ENCODE measurements at regions not wholly inside any gene's neighbourhood (a gene's known extent, or its start where the extent isn't known, plus 50 kb on each side); places are given as distances from the start of the nearest gene placed in this dataset.

DNA sequence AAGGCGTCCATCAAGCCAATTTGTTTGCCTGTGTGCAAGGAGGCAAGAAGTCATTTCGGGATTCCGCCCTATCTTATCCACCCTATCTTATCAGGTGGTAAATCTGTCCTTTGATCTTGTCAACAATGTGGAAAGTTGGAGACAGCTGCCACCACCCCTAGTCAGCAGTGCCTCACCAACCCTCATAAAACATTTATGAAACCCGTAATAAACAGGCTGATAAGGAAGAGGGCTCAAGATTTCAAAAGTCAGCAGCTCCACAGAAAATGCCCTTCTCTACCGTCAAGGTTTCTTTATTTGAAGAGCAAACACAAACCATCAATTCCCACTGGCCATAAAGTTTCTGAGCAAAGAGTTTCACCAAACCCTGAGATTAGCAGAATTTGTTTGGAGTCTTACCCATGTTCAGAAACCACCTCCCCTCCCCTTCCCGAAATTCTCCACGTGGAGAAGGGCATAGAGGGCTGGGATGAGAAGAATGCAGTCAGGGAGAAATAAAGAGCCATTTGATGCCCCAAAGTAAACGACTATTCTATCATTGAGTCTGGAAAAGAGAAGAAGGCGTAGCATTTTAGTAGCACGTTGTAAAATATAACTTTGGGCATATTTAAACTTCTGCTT lies 196.0 kb upstream of the GPR12 start:
- H3K27me3 ChIP-seq (ENCODE audit: control insufficient read depth in 5 of 5, insufficient read depth in 4 of 5, low read length in 5 of 5): peaks cover 2 to 12% (median 8%) of the 10 kb centered on the region in 5 donors
- no peaks in the 10 kb centered on the region for H3K4me1 ChIP-seq (ENCODE audit: control insufficient read depth in 5 of 5, insufficient read depth in 5 of 5, low read length in 5 of 5)
- no peak overlapping the region for H3K27ac ChIP-seq (ENCODE audit: low read depth, low read length)
- no peak overlapping the region for H3K9ac ChIP-seq (ENCODE audit: low read length in 5 of 5)
- H3K9me3 ChIP-seq (ENCODE audit: control insufficient read depth in 5 of 5, low read length in 5 of 5): no peaks in the 10 kb centered on the region
- H3K4me3 ChIP-seq (ENCODE audit: low read depth in 1 of 5, low read length in 5 of 5): no peak overlapping the region
- H3K36me3 ChIP-seq (ENCODE audit: control insufficient read depth in 5 of 5, insufficient read depth in 5 of 5, low read length in 5 of 5): no peaks in the 10 kb centered on the region

DNA sequence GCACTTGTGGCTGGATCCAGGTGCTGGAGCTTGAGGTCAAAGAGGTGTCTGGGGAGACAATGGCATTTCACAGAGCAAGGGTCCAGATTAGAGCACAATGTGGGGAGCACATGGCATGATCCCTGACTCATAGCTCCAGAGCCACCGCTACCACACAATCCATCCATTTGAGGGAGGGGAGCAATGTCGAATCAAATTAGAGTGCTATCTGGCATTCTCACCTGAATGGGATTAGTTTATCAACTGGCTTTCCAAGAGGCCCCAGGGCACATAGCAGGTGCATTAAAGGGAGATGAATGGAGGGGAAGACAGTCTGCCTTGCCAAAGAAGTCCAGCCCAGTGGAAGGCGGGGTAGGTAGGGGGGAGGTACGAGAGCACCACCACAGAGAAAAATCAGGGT lies 194.4 kb upstream of the GPR12 start:
- Histone ChIP-seq H3K4me1 (ENCODE audit: control insufficient read depth in 5 of 5, insufficient read depth in 5 of 5, low read length in 5 of 5) (no peaks in the 10 kb centered on the region), H3K36me3 (ENCODE audit: control insufficient read depth in 5 of 5, insufficient read depth in 5 of 5, low read length in 5 of 5) (no peaks in the 10 kb centered on the region), H3K9me3 (ENCODE audit: control insufficient read depth in 5 of 5, low read length in 5 of 5) (no peaks in the 10 kb centered on the region), H3K9ac (ENCODE audit: low read length in 5 of 5) (no peak overlapping the region), H3K4me3 (ENCODE audit: low read depth in 1 of 5, low read length in 5 of 5) (no peak overlapping the region), H3K27me3 (ENCODE audit: control insufficient read depth in 5 of 5, insufficient read depth in 4 of 5, low read length in 5 of 5) (peaks cover 4 to 14% (median 7%) of the 10 kb centered on the region in 5 donors), H3K27ac (ENCODE audit: low read depth, low read length) (no peak overlapping the region)

DNA sequence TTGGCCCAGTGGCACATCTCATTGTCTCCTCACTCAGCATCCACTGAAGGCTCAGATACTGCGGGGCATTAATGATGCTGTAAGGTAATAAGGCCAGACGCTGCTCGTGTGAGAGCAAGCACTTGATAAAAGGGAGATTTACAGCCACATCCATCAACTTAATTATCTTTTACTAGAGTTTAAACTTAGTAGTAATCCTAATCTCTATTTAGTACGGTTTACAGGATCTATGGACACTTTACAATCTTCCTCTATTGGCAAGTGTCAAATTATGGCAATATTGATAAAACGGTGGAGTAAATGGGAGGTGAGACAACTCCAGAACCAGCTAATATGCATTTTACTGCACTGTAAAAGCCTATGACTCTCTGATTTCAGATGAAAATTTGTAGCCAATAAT lies 192.7 kb upstream of the GPR12 start:
- Histone ChIP-seq H3K27ac (ENCODE audit: low read depth, low read length) (no peak overlapping the region), H3K36me3 (ENCODE audit: control insufficient read depth in 5 of 5, insufficient read depth in 5 of 5, low read length in 5 of 5) (no peaks in the 10 kb centered on the region), H3K9ac (ENCODE audit: low read length in 5 of 5) (no peak overlapping the region), H3K4me3 (ENCODE audit: low read depth in 1 of 5, low read length in 5 of 5) (no peak overlapping the region), H3K4me1 (ENCODE audit: control insufficient read depth in 5 of 5, insufficient read depth in 5 of 5, low read length in 5 of 5) (no peaks in the 10 kb centered on the region), H3K9me3 (ENCODE audit: control insufficient read depth in 5 of 5, low read length in 5 of 5) (no peaks in the 10 kb centered on the region), H3K27me3 (ENCODE audit: control insufficient read depth in 5 of 5, insufficient read depth in 4 of 5, low read length in 5 of 5) (peaks cover 4 to 8% (median 4%) of the 10 kb centered on the region in 5 donors)

DNA sequence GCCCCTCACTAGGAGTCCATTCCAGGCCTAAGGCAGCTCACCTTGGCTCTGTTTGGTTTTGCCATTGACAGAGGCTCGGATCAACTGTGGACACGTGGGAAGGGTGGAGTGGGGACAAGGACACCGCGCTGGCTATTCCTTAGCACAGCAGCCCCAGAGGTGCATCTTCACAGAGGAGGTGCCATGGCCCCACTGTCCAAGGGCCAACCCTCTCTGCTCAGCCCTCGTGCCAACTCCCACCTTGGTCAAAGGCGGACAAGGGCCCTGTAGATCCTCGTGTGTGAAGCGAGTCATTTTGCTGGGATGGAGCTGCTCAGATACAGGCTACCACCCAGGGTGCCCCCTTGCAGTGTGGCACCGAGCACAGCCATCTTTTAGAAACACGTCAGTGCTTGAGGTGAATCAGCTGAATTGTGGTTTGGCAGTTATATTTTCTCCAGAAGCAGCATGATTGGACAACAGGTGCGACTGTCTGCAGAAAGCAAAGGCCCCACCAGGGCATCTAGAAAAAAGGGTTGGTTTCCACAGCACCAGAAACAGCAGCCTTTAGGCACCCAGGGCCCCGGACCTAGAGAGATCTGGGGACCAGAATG lies 192.1 kb upstream of the GPR12 start:
- no peak overlapping the region for H3K9ac ChIP-seq (ENCODE audit: low read length in 5 of 5)
- no peak overlapping the region for H3K4me3 ChIP-seq (ENCODE audit: low read depth in 1 of 5, low read length in 5 of 5)
- no peaks in the 10 kb centered on the region for H3K9me3 ChIP-seq (ENCODE audit: control insufficient read depth in 5 of 5, low read length in 5 of 5)
- no peaks in the 10 kb centered on the region for H3K4me1 ChIP-seq (ENCODE audit: control insufficient read depth in 5 of 5, insufficient read depth in 5 of 5, low read length in 5 of 5)
- peaks cover 4 to 8% (median 4%) of the 10 kb centered on the region in 5 donors for H3K27me3 ChIP-seq (ENCODE audit: control insufficient read depth in 5 of 5, insufficient read depth in 4 of 5, low read length in 5 of 5)
- H3K36me3 ChIP-seq (ENCODE audit: control insufficient read depth in 5 of 5, insufficient read depth in 5 of 5, low read length in 5 of 5): no peaks in the 10 kb centered on the region
- no peak overlapping the region for H3K27ac ChIP-seq (ENCODE audit: low read depth, low read length)

DNA sequence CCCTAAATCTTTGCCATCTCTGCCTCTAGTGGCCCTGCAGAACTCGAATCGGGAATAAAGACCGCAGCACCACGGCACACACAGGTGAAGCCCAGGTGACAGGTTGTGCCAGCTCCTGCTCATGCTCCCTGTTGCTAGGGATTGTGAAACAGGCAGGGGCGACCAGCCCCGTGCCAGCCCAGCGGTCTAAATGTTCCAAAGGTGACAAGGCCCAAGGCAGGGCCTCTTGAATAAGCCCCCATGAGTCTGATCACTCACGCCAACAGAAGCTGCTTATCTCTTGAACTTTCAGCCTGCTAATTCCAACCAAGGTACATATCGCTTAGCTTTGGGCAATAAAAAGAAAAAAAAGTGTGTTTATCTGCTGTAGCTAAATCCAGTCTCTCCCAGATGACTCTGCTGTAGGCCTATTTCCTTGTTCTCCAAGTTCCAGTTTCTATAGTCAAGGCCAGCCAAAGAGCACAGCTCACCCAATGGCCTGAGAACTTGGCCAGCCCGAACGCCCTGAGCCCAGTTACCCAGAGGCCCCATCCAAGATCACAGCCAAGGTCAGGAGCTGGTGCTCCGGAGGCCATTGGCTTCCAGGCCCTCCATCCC lies 191.1 kb upstream of the GPR12 start:
- no peaks in the 10 kb centered on the region for H3K4me1 ChIP-seq (ENCODE audit: control insufficient read depth in 5 of 5, insufficient read depth in 5 of 5, low read length in 5 of 5)

DNA sequence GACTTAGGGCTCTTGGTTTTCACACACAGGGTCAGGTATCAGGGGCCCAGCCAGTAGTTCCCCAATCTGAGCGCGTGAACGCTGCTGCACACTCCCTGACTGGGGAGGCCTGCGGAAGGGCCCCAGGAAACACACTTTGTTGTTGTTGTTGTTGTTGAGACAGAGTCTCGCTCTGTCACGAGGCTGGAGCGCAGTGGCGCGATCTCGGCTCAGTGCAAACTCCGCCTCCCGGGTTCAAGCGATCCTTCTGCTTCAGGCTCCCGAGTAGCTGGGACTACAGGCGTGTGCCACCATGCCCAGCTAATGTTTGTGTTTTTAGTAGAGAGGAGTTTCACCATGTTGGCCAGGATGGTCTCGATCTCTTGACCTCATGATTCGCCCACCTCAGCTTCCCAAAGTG lies 190.4 kb upstream of the GPR12 start:
- Histone ChIP-seq H3K9ac (ENCODE audit: low read length in 5 of 5) (no peak overlapping the region), H3K4me3 (ENCODE audit: low read depth in 1 of 5, low read length in 5 of 5) (no peak overlapping the region), H3K36me3 (ENCODE audit: control insufficient read depth in 5 of 5, insufficient read depth in 5 of 5, low read length in 5 of 5) (no peaks in the 10 kb centered on the region), H3K27ac (ENCODE audit: low read depth, low read length) (no peak overlapping the region), H3K27me3 (ENCODE audit: control insufficient read depth in 5 of 5, insufficient read depth in 4 of 5, low read length in 5 of 5) (peaks cover 4 to 8% (median 4%) of the 10 kb centered on the region in 5 donors), H3K4me1 (ENCODE audit: control insufficient read depth in 5 of 5, insufficient read depth in 5 of 5, low read length in 5 of 5) (no peaks in the 10 kb centered on the region), H3K9me3 (ENCODE audit: control insufficient read depth in 5 of 5, low read length in 5 of 5) (no peaks in the 10 kb centered on the region)

More for the DNA sequence above, 191.1 kb upstream of the GPR12 start:
- Histone ChIP-seq H3K9me3 (ENCODE audit: control insufficient read depth in 5 of 5, low read length in 5 of 5) (no peaks in the 10 kb centered on the region), H3K27ac (ENCODE audit: low read depth, low read length) (no peak overlapping the region), H3K27me3 (ENCODE audit: control insufficient read depth in 5 of 5, insufficient read depth in 4 of 5, low read length in 5 of 5) (peaks cover 4 to 8% (median 4%) of the 10 kb centered on the region in 5 donors), H3K36me3 (ENCODE audit: control insufficient read depth in 5 of 5, insufficient read depth in 5 of 5, low read length in 5 of 5) (no peaks in the 10 kb centered on the region), H3K4me3 (ENCODE audit: low read depth in 1 of 5, low read length in 5 of 5) (no peak overlapping the region), H3K9ac (ENCODE audit: low read length in 5 of 5) (no peak overlapping the region)

DNA sequence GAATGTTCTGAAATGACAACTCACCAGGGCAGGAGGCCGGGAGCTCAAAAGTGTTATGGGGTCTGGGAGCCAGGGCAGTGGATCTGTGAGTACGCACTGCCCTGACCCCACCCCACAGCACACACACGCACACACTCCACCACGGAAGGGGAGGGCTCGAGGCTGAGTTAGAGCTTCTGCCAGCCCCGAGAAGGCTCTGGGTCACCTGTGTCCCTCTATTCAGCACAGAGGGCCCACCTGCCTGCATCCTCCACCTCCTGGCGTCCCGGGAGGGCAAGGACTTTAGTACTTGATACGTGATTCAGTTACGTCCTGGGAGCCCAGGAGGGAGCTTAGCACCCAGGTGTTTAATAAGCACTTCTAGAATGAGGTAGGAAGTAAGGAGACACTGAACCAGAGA lies 190.0 kb upstream of the GPR12 start:
- Histone ChIP-seq H3K27me3 (ENCODE audit: control insufficient read depth in 5 of 5, insufficient read depth in 4 of 5, low read length in 5 of 5) (peaks cover 4 to 8% (median 4%) of the 10 kb centered on the region in 5 donors), H3K27ac (ENCODE audit: low read depth, low read length) (no peak overlapping the region), H3K9ac (ENCODE audit: low read length in 5 of 5) (no peak overlapping the region), H3K36me3 (ENCODE audit: control insufficient read depth in 5 of 5, insufficient read depth in 5 of 5, low read length in 5 of 5) (no peaks in the 10 kb centered on the region), H3K4me1 (ENCODE audit: control insufficient read depth in 5 of 5, insufficient read depth in 5 of 5, low read length in 5 of 5) (no peaks in the 10 kb centered on the region), H3K4me3 (ENCODE audit: low read depth in 1 of 5, low read length in 5 of 5) (no peak overlapping the region), H3K9me3 (ENCODE audit: control insufficient read depth in 5 of 5, low read length in 5 of 5) (no peaks in the 10 kb centered on the region)

DNA sequence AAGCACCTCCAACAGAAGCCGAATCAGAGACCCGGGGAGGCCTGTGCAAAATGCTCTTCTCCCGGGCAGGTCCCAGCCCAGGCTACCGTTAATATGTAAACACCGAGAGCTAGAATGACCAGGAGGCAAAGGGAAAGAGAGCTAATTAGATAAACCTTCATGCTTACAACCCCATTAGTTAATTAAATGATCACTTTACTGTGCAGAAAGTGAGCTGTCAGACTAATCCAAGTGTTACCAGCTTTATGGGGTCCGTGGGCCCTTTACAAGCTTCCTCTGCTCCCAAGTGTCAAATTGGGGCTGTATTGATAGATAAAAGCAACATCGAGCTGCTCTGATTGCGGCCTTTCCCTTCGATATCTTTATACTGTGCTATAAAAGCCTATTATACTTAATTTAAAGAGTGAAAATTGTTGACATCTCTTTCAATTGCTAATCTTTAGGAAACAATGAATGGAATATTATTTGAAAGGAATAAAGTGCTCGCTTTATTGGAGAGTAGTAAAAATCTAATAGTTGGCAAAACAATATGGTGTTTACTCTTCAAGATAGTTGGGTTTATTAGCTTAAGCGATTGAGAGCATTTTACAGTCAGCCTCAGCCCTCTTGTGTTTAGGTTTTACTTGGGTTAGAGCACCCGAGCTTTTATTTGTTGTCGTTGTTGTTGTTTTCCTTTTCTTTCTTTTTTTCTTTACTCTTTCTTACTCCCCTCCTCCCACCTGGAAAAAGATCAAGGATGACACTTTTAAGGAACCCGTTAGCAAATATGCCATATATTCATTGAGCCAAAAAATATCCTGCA lies 189.3 kb upstream of the GPR12 start:
- no peak overlapping the region for H3K27ac ChIP-seq (ENCODE audit: low read depth, low read length)

DNA sequence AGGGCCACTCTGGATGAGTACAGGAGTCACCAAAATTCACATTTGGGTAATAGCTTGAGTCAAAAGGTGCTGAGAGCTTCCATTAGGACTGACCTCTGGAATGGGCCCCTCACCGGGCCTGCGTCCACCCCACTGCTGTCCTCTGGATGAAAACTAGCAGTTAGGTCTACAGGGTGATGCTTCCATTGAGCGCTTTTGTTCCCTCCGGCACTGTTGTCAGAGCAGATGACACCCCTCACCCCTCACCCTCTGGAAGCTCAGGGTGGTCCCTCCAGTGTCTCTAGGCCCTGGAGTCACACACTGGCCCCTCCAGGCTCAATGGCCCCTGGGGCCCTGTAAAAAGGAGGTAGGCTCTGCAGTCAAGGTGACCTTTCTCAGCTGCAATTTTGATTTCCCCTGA lies 187.8 kb upstream of the GPR12 start:
- no peaks in the 10 kb centered on the region for H3K9me3 ChIP-seq (ENCODE audit: control insufficient read depth in 5 of 5, low read length in 5 of 5)
- H3K9ac ChIP-seq (ENCODE audit: low read length in 5 of 5): no peak overlapping the region
- H3K27me3 ChIP-seq (ENCODE audit: control insufficient read depth in 5 of 5, insufficient read depth in 4 of 5, low read length in 5 of 5): peaks cover 0 to 7% (median 4%) of the 10 kb centered on the region in 5 donors
- no peak overlapping the region for H3K27ac ChIP-seq (ENCODE audit: low read depth, low read length)
- H3K4me3 ChIP-seq (ENCODE audit: low read depth in 1 of 5, low read length in 5 of 5): no peak overlapping the region
- H3K36me3 ChIP-seq (ENCODE audit: control insufficient read depth in 5 of 5, insufficient read depth in 5 of 5, low read length in 5 of 5): no peaks in the 10 kb centered on the region
- H3K4me1 ChIP-seq (ENCODE audit: control insufficient read depth in 5 of 5, insufficient read depth in 5 of 5, low read length in 5 of 5): no peaks in the 10 kb centered on the region

More for the DNA sequence above, 189.3 kb upstream of the GPR12 start:
- Histone ChIP-seq H3K4me1 (ENCODE audit: control insufficient read depth in 5 of 5, insufficient read depth in 5 of 5, low read length in 5 of 5) (no peaks in the 10 kb centered on the region), H3K9ac (ENCODE audit: low read length in 5 of 5) (no peak overlapping the region), H3K4me3 (ENCODE audit: low read depth in 1 of 5, low read length in 5 of 5) (no peak overlapping the region), H3K9me3 (ENCODE audit: control insufficient read depth in 5 of 5, low read length in 5 of 5) (no peaks in the 10 kb centered on the region), H3K36me3 (ENCODE audit: control insufficient read depth in 5 of 5, insufficient read depth in 5 of 5, low read length in 5 of 5) (no peaks in the 10 kb centered on the region), H3K27me3 (ENCODE audit: control insufficient read depth in 5 of 5, insufficient read depth in 4 of 5, low read length in 5 of 5) (peaks cover 0 to 8% (median 4%) of the 10 kb centered on the region in 5 donors)

All from subcutaneous abdominal adipose tissue (tissue), 5 donors.